GM12865 (cell line): ENCODE measurements at regions not wholly inside any gene's neighbourhood (a gene's known extent, or its start where the extent isn't known, plus 50 kb on each side); places are given as distances from the start of the nearest gene placed in this dataset.

Experiments
- DNase-seq: peaks from one replicate; pipeline ENCODE4 v3.0.0; 2010; ENCODE audit warnings: low read depth
- H3K4me3 ChIP-seq: 2 replicates; pipeline ENCODE4 v1.5.1; 2011; ENCODE audit warnings: mild to moderate bottlenecking, low read depth, low read length, control low read depth
- TF ChIP-seq, protein P1 (sequence below): IDR thresholded peaks from 2 replicates; pipeline ENCODE4 v1.5.1; 2011; ENCODE audit warnings: low read length, control low read depth, low read depth, inconsistent platforms; ENCODE audit not compliant: insufficient read depth; ENCODE audit errors: missing control alignments

- H3K4me3 ChIP-seq: no peak overlapping the region
- no peak for DNase-seq
- TF ChIP-seq, protein P1, sequence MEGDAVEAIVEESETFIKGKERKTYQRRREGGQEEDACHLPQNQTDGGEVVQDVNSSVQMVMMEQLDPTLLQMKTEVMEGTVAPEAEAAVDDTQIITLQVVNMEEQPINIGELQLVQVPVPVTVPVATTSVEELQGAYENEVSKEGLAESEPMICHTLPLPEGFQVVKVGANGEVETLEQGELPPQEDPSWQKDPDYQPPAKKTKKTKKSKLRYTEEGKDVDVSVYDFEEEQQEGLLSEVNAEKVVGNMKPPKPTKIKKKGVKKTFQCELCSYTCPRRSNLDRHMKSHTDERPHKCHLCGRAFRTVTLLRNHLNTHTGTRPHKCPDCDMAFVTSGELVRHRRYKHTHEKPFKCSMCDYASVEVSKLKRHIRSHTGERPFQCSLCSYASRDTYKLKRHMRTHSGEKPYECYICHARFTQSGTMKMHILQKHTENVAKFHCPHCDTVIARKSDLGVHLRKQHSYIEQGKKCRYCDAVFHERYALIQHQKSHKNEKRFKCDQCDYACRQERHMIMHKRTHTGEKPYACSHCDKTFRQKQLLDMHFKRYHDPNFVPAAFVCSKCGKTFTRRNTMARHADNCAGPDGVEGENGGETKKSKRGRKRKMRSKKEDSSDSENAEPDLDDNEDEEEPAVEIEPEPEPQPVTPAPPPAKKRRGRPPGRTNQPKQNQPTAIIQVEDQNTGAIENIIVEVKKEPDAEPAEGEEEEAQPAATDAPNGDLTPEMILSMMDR: no peak
Measured at GRCh38 chr1:221172841-221173240, 293.6 kb downstream of the HLX start.

DNA sequence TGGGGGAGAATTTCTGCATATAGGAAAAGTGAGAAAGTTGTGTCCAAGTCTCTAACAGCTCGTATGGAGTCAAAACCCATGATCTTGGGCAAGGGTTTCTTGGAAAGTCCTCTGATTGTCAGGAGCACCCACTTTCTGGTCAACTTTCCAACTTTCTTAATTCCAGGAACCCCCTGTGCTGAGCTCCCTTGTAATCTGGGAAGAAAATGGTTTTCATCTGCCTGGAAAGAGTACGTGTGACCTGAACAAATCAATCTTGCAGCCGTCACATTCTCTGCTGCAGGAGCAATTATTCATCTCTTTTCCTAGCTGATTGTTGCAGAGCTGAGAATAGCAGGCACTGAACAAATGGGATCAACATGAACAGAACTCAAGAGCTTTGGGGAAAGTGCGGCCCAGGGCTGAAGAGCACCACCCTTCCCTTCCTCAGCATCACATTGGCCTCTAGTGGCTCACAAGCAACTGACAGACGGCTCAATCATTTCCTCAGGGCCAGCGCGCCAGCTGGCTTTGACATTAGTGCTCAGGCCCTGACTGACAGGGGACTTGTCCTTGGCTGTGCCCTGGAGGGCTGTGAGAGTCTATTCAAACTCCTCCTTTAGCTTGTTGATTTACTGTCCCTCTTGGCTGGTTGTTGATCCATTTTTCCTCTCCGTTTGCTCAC, 295.2 kb downstream of the HLX start:
- TF ChIP-seq, protein P1: peak; percentile 18
- peak; percentile 20 for DNase-seq
- H3K4me3 ChIP-seq: no peak overlapping the region

DNA sequence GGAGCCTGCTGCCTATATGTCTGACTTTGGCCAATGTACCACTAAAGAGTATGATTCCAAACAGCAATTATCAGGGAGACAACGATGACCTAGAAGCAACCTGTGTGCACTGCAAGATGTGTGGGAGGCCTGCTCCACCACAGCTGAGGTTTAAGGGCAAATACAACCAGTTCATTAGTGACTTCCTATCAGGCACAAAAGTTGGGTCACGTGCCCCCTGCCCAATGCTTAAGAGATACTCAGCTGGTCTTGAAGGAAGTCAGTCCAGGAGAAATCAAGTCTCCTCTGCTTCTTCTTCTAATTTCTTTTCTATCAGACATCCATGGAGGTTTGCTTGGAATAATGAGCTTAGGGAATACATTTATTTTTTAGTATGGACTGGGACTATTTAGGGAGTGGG, 296.0 kb downstream of the HLX start:
- TF ChIP-seq, protein P1: no peak
- H3K4me3 ChIP-seq: no peak overlapping the region
- no peak for DNase-seq

DNA sequence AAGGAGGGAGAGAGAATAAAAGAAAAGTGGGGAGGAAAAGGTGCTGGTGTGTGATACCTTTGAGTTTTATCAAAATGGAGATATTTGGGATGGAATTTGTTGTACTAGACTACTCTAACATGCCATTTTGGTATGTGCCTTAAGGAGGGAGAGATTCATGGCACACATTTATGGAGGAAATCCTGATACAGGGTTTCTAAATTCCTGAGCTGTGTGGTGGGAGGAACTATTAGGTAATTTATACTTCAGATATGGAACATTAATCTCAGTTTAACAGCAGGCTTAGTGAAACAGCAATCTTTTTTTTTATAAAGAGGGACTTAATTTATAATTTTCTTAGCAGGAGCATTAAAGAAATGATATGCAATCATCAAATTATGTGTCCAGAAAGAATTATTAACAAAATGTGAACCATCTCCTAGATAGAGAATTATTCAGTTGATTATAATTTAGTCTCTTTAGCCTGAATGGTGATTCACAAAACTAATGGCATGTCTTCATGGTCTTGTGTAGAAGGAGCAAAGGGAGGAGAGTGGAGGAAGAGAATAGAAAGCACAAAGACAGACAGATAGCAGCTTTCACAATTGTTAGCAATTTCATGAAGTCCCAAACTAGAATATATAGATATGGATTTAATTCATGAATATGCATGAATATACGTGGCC, 301.6 kb downstream of the HLX start:
- no peak overlapping the region for H3K4me3 ChIP-seq
- DNase-seq: no peak
- TF ChIP-seq, protein P1: no peak

GRCh38 chr1:221182791-221183533, 303.7 kb downstream of the HLX start:
- TF ChIP-seq, protein P1: no peak
- H3K4me3 ChIP-seq: no peak overlapping the region
- no peak for DNase-seq

DNA sequence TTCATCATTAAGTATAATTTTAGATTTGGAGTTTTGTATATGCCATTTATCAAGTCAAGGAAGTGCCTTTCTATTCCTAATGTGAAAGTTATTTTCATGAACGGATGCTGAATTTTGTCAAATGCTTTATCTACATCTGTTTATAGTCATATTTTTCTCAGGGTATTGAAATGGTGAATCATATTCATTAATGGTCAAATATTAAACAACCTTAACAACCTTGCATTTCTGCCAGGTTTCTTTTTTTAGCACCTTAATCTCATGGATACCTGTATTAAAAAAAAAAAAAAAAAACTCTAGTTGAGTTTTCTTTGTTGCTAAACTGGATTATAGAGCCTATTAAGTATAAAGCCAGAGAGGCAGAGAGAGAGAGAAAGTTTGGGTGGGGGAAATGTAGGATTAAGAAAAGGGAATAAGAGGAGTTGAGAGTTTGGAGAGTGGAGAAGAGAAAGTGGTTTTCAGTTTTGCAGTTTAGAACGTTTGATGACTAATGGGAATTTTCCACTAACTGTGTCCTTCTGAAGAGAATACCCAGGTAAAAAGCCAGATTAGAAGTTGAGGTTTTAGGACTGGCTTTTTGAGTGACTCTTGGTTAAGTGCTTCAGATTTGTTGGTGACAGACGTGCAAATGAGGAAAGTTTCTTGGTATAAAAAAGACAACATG, 305.0 kb downstream of the HLX start:
- TF ChIP-seq, protein P1: no peak
- no peak overlapping the region for H3K4me3 ChIP-seq
- DNase-seq: no peak
